Activated CD4-positive, alpha-beta T cell treated with anti-CD3 and anti-CD28 coated beads for 48 hours (primary cell): ENCODE measurements at regions not wholly inside any gene's neighbourhood (a gene's known extent, or its start where the extent isn't known, plus 50 kb on each side); places are given as distances from the start of the nearest gene placed in this dataset.

ENCODE experiments used
- DNase-seq: peaks from one replicate; pipeline ENCODE4 v3.0.0-alpha.2; 2020

GRCh38 chr5:67431191-67431590 is 234.6 kb upstream of the CD180 start:
- DNase-seq = no peak

- no peak for DNase-seq
Measured at GRCh38 chr5:67427850-67428298, 231.3 kb upstream of the CD180 start.

- DNase-seq = no peak
Measured at GRCh38 chr5:67426961-67427849, 230.6 kb upstream of the CD180 start.

GRCh38 chr5:67425514-67425913 is 228.9 kb upstream of the CD180 start:
- DNase-seq = no peak

GRCh38 chr5:67417839-67418238 is 221.2 kb upstream of the CD180 start:
- DNase-seq = no peak

GRCh38 chr5:67416986-67417385 is 220.4 kb upstream of the CD180 start:
- DNase-seq = no peak

GRCh38 chr5:67416133-67416937 is 219.7 kb upstream of the CD180 start:
- no peak for DNase-seq

- no peak for DNase-seq
Measured at GRCh38 chr5:67414712-67415111, 218.1 kb upstream of the CD180 start.

GRCh38 chr5:67413721-67414120 is 217.1 kb upstream of the CD180 start:
- DNase-seq = no peak

- DNase-seq = no peak
Measured at GRCh38 chr5:67409126-67409777, 212.7 kb upstream of the CD180 start.

- DNase-seq = no peak
Measured at GRCh38 chr5:67407979-67408378, 211.4 kb upstream of the CD180 start.

- no peak for DNase-seq
Measured at GRCh38 chr5:67405755-67406154, 209.2 kb upstream of the CD180 start.

- no peak for DNase-seq
Measured at GRCh38 chr5:67405101-67405364, 208.4 kb upstream of the CD180 start.

- DNase-seq = no peak
Measured at GRCh38 chr5:67404256-67405100, 207.9 kb upstream of the CD180 start.

- no peak for DNase-seq
Measured at GRCh38 chr5:67402526-67402925, 205.9 kb upstream of the CD180 start.

- DNase-seq = no peak
Measured at GRCh38 chr5:67401172-67401571, 204.6 kb upstream of the CD180 start.

- DNase-seq = no peak
Measured at GRCh38 chr5:67400752-67401151, 204.2 kb upstream of the CD180 start.

- DNase-seq = no peak
Measured at GRCh38 chr5:67395790-67396418, 199.3 kb upstream of the CD180 start.

- DNase-seq = no peak
Measured at GRCh38 chr5:67393211-67393610, 196.6 kb upstream of the CD180 start.

GRCh38 chr5:67390935-67391334 is 194.3 kb upstream of the CD180 start:
- DNase-seq = no peak

- DNase-seq = no peak
Measured at GRCh38 chr5:67383451-67383850, 186.9 kb upstream of the CD180 start.

- no peak for DNase-seq
Measured at GRCh38 chr5:67381236-67381880, 184.8 kb upstream of the CD180 start.
